Erythroblast (primary cell): ENCODE measurements at regions not wholly inside any gene's neighbourhood (a gene's known extent, or its start where the extent isn't known, plus 50 kb on each side); places are given as distances from the start of the nearest gene placed in this dataset.

Experiments
- GATA1 ChIP-seq: IDR thresholded peaks from 2 replicates; pipeline ENCODE4 v1.6.1; 2011; ENCODE audit warnings: low read depth, mild to moderate bottlenecking, control low read depth, low read length, moderate library complexity
- POLR2A ChIP-seq: IDR thresholded peaks from 2 replicates; pipeline ENCODE4 v1.6.1; 2011; ENCODE audit warnings: mild to moderate bottlenecking, low read length

GRCh38 chr2:195507447-195508138 lies 149.4 kb upstream of the SLC39A10 start:
- no peak for TF ChIP-seq POLR2A
- TF ChIP-seq GATA1, result no peak
